ENCODE measurements at regions not wholly inside any gene's neighbourhood (a gene's known extent, or its start where the extent isn't known, plus 50 kb on each side); places are given as distances from the start of the nearest gene placed in this dataset.

DNA sequence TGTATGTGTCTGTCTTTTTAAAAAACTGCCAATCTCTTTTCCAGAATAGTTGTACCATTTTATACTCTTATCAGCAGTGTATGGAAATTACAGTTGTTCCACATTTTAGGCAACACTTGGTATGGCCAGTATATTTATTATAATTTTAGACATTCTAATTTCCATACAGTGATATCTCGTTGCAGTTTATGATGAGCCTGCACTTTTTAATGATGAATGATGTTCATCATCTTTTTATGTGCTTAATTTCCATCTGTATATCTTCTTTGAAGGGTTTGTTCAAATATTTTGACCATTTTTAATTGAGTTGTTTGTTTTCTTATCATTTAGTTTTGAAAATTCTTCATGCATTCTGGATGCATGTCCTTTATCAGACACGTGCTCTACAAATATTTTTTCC lies 57.0 kb upstream of the UBE2E2 start:
- H3K27ac ChIP-seq = no peak overlapping the region
- no peak for TF ChIP-seq CTCF (IDR thresholded peaks at IDR 0.05)
- no peak for TF ChIP-seq ZFX (IDR thresholded peaks at IDR 0.05; ENCODE audit: borderline replicate concordance)

DNA sequence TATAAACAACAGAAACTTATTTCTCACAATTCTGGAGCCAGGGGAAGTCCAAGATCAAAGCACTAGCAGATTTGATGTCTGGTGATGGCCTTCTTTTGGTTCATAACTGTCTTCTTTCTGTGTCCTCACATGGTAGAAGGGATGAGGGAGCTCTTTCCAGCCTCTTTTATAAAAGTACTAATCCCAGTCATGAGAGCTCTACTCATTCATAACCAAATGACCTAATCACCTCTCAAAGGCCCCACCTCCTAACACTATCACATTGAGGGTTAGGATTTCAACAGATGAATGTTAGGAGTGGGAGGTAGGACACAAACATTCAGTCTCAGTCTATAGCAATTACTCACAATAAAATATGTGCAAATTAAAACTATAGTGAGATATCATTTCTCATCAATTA lies 50.1 kb upstream of the UBE2E2 start:
- TF ChIP-seq CTCF (IDR thresholded peaks at IDR 0.05) (no peak), ZFX (IDR thresholded peaks at IDR 0.05; ENCODE audit: borderline replicate concordance) (no peak)
- H3K27ac ChIP-seq = no peak overlapping the region

All from 22Rv1 (cell line).